Forelimb muscle (tissue), 1 donor: ENCODE measurements at regions not wholly inside any gene's neighbourhood (a gene's known extent, or its start where the extent isn't known, plus 50 kb on each side); places are given as distances from the start of the nearest gene placed in this dataset.

ENCODE experiments used
- DNase-seq: peaks from one replicate; pipeline ENCODE4 v3.0.0-alpha.2; 2013; ENCODE audit warnings: low read depth

- no peak for DNase-seq
Observed at GRCh38 chr7:80403686-80404241, 108.1 kb downstream of the GNAT3 start.

- no peak for DNase-seq
Observed at GRCh38 chr7:80401708-80402107, 110.2 kb downstream of the GNAT3 start.

- DNase-seq = no peak
Observed at GRCh38 chr7:80393786-80394185, 118.1 kb downstream of the GNAT3 start.

GRCh38 chr7:80392229-80393169 is 119.4 kb downstream of the GNAT3 start:
- DNase-seq = no peak

GRCh38 chr7:80387634-80388193 is 124.2 kb downstream of the GNAT3 start:
- DNase-seq = no peak

GRCh38 chr7:80386686-80387085 is 125.2 kb downstream of the GNAT3 start:
- no peak for DNase-seq

- no peak for DNase-seq
Observed at GRCh38 chr7:80385508-80385907, 126.4 kb downstream of the GNAT3 start.

- DNase-seq = no peak
Observed at GRCh38 chr7:80380957-80381356, 130.9 kb downstream of the GNAT3 start.

GRCh38 chr7:80379034-80379982 is 132.6 kb downstream of the GNAT3 start:
- no peak for DNase-seq

- DNase-seq = no peak
Observed at GRCh38 chr7:80374321-80374720, 137.5 kb downstream of the GNAT3 start.

GRCh38 chr7:80373429-80374032 is 138.3 kb downstream of the GNAT3 start:
- no peak for DNase-seq

- no peak for DNase-seq
Observed at GRCh38 chr7:80372415-80372814, 139.4 kb downstream of the GNAT3 start.

- no peak for DNase-seq
Observed at GRCh38 chr7:80370587-80370986, 141.3 kb downstream of the GNAT3 start.

GRCh38 chr7:80369321-80369720 is 142.5 kb downstream of the GNAT3 start:
- DNase-seq = no peak

- DNase-seq = no peak
Observed at GRCh38 chr7:80362677-80363076, 149.2 kb downstream of the GNAT3 start.

GRCh38 chr7:80362010-80362618 is 149.8 kb downstream of the GNAT3 start:
- DNase-seq = no peak

GRCh38 chr7:80359476-80359875 is 152.4 kb downstream of the GNAT3 start:
- no peak for DNase-seq

GRCh38 chr7:80359029-80359428 is 152.8 kb downstream of the GNAT3 start:
- DNase-seq = no peak

GRCh38 chr7:80357530-80357929 is 154.3 kb downstream of the GNAT3 start:
- DNase-seq = no peak

- no peak for DNase-seq
Observed at GRCh38 chr7:80350430-80350829, 161.4 kb downstream of the GNAT3 start.

GRCh38 chr7:80348223-80348622 is 163.6 kb downstream of the GNAT3 start:
- DNase-seq = no peak
